ENCODE measurements at regions not wholly inside any gene's neighbourhood (a gene's known extent, or its start where the extent isn't known, plus 50 kb on each side); places are given as distances from the start of the nearest gene placed in this dataset.

GRCh38 chr7:131236318-131236672, 91.4 kb upstream of the MKLN1 start:
- DNase-seq = no peak

GRCh38 chr7:131238347-131238931, 89.2 kb upstream of the MKLN1 start:
- DNase-seq = no peak

- no peak for DNase-seq
These were observed 86.3 kb upstream of the MKLN1 start for GRCh38 chr7:131241386-131241785.

- no peak for DNase-seq
These were observed 85.5 kb upstream of the MKLN1 start for GRCh38 chr7:131242123-131242650.

GRCh38 chr7:131244259-131244852, 83.3 kb upstream of the MKLN1 start:
- peak; percentile 10 for DNase-seq

- DNase-seq = no peak
These were observed 78.7 kb upstream of the MKLN1 start for GRCh38 chr7:131249003-131249402.

- DNase-seq = no peak
These were observed 78.2 kb upstream of the MKLN1 start for GRCh38 chr7:131249483-131249882.

GRCh38 chr7:131250331-131250730, 77.3 kb upstream of the MKLN1 start:
- peak; percentile 67 for DNase-seq

- DNase-seq = no peak
These were observed 76.3 kb upstream of the MKLN1 start for GRCh38 chr7:131251371-131251770.

GRCh38 chr7:131252976-131253375, 74.7 kb upstream of the MKLN1 start:
- DNase-seq = no peak

- DNase-seq = no peak
These were observed 73.5 kb upstream of the MKLN1 start for GRCh38 chr7:131254211-131254610.

- no peak for DNase-seq
These were observed 72.4 kb upstream of the MKLN1 start for GRCh38 chr7:131255242-131255641.

GRCh38 chr7:131261476-131261994, 66.1 kb upstream of the MKLN1 start:
- no peak for DNase-seq

GRCh38 chr7:131265227-131265626, 62.4 kb upstream of the MKLN1 start:
- no peak for DNase-seq

- DNase-seq = no peak
These were observed 60.0 kb upstream of the MKLN1 start for GRCh38 chr7:131267631-131268030.

GRCh38 chr7:131268906-131269305, 58.8 kb upstream of the MKLN1 start:
- DNase-seq = no peak

- no peak for DNase-seq
These were observed 55.6 kb upstream of the MKLN1 start for GRCh38 chr7:131272086-131272485.

GRCh38 chr7:131274986-131275385, 52.7 kb upstream of the MKLN1 start:
- no peak for DNase-seq

- no peak for DNase-seq
These were observed 51.5 kb upstream of the MKLN1 start for GRCh38 chr7:131276190-131276589.

- no peak for DNase-seq
These were observed 50.9 kb upstream of the MKLN1 start for GRCh38 chr7:131276748-131277147.

Measured in NCI-H146 (cell line).